ENCODE measurements at regions not wholly inside any gene's neighbourhood (a gene's known extent, or its start where the extent isn't known, plus 50 kb on each side); places are given as distances from the start of the nearest gene placed in this dataset.

DNA sequence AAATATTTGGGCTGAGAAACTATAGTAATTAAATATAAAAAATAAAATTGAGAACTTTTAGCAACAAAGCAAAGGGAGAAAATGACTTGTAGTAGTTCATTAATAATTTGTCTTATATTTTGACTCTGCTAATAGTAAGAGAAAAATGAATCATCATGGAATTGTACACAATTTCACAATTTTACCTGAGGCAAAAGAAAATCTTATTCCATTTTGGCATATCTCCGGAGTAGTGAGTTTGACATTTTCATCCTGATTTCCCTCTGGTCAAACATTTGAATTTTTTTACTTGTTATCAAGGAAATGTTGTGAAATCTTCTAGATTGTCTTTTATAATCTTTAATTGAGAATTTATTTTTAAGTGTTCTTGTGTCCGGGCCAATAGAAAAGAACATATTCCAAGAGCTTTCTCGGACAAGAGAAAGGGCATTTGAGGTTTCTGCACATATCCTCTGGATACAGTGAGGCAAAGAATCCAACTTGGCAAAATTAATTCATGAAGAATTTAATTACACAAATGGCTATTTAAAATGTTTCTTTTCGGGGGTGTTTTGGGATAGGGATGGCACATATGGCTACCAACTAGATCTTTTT is 89.3 kb upstream of the IGSF10 start:
- H3K4me3 ChIP-seq (ENCODE audit: low read depth, low read length): no peak overlapping the region
- TF ChIP-seq, protein P1, sequence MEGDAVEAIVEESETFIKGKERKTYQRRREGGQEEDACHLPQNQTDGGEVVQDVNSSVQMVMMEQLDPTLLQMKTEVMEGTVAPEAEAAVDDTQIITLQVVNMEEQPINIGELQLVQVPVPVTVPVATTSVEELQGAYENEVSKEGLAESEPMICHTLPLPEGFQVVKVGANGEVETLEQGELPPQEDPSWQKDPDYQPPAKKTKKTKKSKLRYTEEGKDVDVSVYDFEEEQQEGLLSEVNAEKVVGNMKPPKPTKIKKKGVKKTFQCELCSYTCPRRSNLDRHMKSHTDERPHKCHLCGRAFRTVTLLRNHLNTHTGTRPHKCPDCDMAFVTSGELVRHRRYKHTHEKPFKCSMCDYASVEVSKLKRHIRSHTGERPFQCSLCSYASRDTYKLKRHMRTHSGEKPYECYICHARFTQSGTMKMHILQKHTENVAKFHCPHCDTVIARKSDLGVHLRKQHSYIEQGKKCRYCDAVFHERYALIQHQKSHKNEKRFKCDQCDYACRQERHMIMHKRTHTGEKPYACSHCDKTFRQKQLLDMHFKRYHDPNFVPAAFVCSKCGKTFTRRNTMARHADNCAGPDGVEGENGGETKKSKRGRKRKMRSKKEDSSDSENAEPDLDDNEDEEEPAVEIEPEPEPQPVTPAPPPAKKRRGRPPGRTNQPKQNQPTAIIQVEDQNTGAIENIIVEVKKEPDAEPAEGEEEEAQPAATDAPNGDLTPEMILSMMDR (conservative IDR thresholded peaks at IDR 0.05; ENCODE audit: low read depth, low read length): no peak
- DNase-seq (ENCODE audit: low read depth): no peak

DNA sequence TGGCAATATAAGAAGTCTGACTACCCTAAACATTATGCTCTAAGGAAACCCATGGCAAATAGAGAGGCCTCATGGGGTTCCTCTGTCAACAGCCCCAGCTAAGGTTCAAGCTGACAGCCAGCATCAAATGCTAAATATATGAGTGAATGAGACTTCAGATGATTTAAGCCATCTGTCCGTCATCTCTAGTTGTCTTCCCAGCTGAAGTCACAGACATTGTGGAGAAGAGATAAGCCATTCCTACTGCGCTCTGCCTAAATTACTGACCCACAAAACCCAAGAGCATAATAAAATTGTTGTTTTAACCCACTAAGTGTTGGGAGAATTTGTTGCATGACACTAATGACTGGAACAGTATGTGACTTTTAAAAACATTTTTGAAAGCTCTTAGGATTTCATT is 87.3 kb upstream of the IGSF10 start:
- no peak overlapping the region for H3K4me3 ChIP-seq (ENCODE audit: low read depth, low read length)
- DNase-seq (ENCODE audit: low read depth): no peak
- TF ChIP-seq, protein P1 (conservative IDR thresholded peaks at IDR 0.05; ENCODE audit: low read depth, low read length): no peak

DNA sequence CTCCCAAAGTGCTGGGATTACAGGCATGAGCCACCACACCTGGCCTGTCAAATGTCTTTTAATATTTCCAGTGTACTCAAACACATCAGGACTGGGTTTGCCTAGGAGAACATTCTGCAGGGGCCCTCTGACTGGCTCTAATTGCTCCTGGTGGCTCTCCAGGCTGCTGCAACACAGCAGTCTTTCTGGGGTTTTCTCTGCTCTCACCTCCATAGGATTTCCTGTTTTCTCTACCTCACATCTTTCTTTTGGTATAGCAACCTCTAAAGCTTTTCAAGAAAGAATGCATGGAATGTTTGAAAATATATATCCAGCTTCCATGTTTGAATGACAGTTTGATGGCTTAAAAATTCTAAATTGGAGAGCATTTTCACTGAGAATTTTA is 83.3 kb upstream of the IGSF10 start:
- no peak overlapping the region for H3K4me3 ChIP-seq (ENCODE audit: low read depth, low read length)
- DNase-seq (ENCODE audit: low read depth): no peak
- TF ChIP-seq, protein P1 (conservative IDR thresholded peaks at IDR 0.05; ENCODE audit: low read depth, low read length): no peak

DNA sequence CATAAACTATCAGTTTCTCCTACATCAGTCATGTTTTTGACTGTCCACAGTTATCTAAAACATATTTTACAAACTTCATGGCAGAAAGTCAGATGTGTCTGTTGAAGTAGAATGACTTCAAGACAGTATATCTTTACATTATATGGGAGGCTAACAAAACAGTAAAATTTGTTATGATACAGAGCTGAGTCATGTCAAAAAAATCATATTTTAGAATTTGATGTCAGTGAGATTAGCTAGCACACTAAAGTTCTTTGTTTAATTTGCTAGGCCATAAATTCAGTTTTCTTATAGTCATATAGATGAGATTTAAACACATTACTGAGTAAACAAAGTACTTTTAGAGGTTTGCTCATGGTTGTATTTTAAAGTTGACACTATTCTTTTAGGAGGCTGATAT is 80.3 kb upstream of the IGSF10 start:
- H3K4me3 ChIP-seq (ENCODE audit: low read depth, low read length): no peak overlapping the region
- DNase-seq (ENCODE audit: low read depth): no peak
- TF ChIP-seq, protein P1 (conservative IDR thresholded peaks at IDR 0.05; ENCODE audit: low read depth, low read length): no peak

DNA sequence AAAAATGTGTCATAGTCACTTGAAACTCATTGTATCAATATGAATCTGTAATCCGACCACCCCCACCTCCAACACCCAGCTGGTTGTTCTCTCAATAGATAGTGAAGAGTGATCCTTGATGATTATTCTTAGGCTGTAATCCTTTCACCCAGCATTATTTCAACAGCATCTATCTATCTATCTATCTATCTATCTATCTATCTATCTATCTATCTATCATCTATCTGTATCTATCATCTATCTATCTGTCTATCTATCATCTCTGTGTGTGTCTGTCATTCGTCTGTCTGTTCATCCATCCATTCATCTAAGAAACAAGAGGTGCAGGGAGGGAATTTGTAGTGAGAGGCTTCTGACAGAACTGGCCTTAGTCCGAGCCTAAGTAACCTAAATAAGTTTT is 78.7 kb upstream of the IGSF10 start:
- TF ChIP-seq, protein P1 (conservative IDR thresholded peaks at IDR 0.05; ENCODE audit: low read depth, low read length): no peak
- DNase-seq (ENCODE audit: low read depth): no peak
- no peak overlapping the region for H3K4me3 ChIP-seq (ENCODE audit: low read depth, low read length)

DNA sequence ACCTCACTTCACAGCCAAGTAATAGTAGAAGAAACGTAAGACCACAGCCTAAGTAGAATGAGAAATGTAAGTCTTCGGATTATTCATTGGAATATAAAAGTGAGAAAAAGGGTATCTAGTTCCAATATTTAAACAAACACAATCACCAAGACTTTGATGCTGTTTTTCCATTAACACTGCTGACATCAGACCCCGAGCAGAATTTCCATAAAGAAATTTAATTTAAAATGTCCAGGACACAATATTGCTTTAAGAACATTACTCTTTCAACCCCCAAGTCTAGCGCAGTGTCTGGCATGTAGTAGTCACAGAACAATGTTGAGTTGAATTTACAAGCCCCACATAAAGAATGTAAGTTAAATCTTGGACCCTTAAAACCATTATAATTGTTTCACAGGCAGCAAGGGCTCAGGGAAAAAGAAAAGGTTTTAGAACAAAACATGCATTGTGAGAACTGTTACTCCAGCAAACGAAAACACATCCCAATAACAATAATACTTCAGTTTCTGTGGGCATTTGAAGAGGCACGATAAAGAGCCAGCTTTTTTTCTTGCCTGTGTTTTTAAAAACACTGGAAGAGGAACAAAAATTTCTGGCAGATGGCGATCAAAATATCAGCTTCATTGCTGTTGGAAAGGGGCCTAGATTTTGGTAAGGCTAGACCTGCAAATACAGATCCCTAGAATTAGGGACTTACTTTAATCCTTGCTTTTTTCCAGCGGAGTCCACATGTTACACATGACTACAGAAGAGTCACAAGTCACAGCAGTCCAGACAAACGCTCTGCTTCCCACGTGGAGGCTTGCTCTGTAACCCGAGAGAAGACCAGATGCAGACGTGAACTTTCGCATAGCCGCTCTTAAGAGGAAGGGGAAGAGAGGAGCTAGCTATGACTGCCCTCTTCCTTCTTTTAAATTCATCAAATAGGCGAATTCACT is 77.9 kb upstream of the IGSF10 start:
- no peak overlapping the region for H3K4me3 ChIP-seq (ENCODE audit: low read depth, low read length)
- no peak for DNase-seq (ENCODE audit: low read depth)
- TF ChIP-seq, protein P1 (conservative IDR thresholded peaks at IDR 0.05; ENCODE audit: low read depth, low read length): no peak

Data from epithelial cell of proximal tubule (primary cell).